ENCODE measurements at regions not wholly inside any gene's neighbourhood (a gene's known extent, or its start where the extent isn't known, plus 50 kb on each side); places are given as distances from the start of the nearest gene placed in this dataset.

DNA sequence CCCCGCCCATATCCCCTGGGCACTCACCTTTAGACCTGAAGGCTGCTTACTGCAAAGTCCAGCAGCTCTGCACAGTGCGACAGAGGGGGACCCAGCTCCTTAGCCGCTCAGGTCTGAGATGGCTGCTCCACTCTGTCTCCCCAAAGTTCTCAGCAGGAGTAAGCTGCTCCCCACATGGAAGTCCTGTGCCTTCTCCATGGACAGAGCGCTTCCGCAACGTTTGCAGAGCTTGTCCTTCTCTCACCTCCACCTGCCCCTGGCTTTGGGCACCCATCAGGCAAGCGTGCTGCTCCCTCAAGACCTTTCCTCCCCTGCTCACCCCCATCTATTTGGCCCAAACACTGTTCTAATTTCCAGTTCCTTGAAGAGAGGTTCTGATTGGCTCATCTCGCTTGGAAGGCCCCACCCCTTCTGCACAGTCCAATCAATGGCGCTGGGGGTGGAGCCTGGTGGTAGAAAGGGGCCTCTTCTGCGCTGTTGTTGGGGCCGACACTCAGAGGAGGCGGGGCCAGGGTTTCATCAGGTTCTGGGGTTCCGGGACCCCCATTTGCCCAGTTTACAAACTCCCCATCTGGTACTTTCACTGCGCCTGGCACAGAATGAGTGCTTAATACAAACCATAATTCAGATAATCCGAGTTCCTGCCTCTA is 137.2 kb downstream of the CYLD start:
- TF ChIP-seq CTCF (IDR thresholded peaks at IDR 0.05; ENCODE audit: insufficient read depth, low read depth, low read length) = no peak
- CTCF ChIA-PET = no interaction called here

GRCh38 chr16:50878536-50878935 is 136.7 kb downstream of the CYLD start:
- POLR2A ChIA-PET = no interaction called here
- CTCF ChIA-PET = no interaction called here
- Histone ChIP-seq H3K4me3 (ENCODE audit: low read depth, low read length) (no peak overlapping the region), H3K27me3 (ENCODE audit: control insufficient read depth, insufficient read depth, low read length) (no peaks in the 10 kb centered on the region), H3K36me3 (ENCODE audit: control insufficient read depth, insufficient read depth, low read length) (no peaks in the 10 kb centered on the region)
- no peak for TF ChIP-seq CTCF (IDR thresholded peaks at IDR 0.05; ENCODE audit: insufficient read depth, low read depth, low read length)
- no peak for DNase-seq (ENCODE audit: low read depth)

More for the DNA sequence above, 137.2 kb downstream of the CYLD start:
- DNase-seq (ENCODE audit: low read depth) = no peak
- Histone ChIP-seq H3K27me3 (ENCODE audit: control insufficient read depth, insufficient read depth, low read length) (no peaks in the 10 kb centered on the region), H3K36me3 (ENCODE audit: control insufficient read depth, insufficient read depth, low read length) (no peaks in the 10 kb centered on the region), H3K4me3 (ENCODE audit: low read depth, low read length) (no peak overlapping the region)
- POLR2A ChIA-PET = no interaction called here

DNA sequence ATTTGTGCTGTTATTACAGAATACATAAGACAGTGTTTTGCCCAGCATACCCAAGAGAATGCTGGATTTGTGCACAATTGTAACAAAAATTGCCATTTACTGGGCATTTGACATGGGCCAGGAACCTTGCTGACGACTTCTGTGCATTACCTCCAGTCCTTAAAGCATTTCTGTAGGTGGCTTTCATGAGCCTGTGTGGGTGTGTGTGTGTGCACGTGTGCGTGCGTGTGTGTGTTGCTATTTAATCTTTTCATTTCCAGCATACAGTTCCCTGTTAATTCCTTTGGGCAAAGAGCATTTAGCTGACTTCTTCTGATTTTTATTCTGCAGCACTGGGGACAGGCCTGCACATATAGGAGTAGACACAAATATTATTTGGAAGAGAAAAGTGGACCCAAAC is 134.4 kb downstream of the CYLD start:
- no peak overlapping the region for H3K4me3 ChIP-seq (ENCODE audit: low read depth, low read length)
- no peaks in the 10 kb centered on the region for H3K27me3 ChIP-seq (ENCODE audit: control insufficient read depth, insufficient read depth, low read length)
- TF ChIP-seq CTCF (IDR thresholded peaks at IDR 0.05; ENCODE audit: insufficient read depth, low read depth, low read length) = no peak
- CTCF ChIA-PET = no interaction called here
- H3K36me3 ChIP-seq (ENCODE audit: control insufficient read depth, insufficient read depth, low read length) = no peaks in the 10 kb centered on the region
- POLR2A ChIA-PET = no interaction called here
- no peak for DNase-seq (ENCODE audit: low read depth)

DNA sequence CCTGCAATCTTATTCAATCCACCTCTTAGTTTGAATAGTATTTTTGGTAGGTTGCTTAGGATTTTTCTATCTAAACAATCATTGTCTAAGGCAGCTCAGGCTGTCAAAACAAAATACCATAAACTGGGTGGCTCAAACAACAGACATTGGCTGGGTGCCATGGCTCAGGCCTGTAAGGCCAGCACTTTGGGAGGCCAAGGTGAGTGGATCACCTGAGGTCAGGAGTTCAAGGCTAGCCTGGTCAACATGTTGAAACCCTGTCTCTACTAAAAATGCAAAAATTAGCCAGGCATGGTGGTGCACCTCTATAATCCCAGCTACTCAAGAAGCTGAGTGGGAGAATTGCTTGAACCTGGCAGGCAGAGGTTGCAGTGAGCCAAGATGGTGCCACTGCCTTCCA is 126.7 kb downstream of the CYLD start:
- Histone ChIP-seq H3K27me3 (ENCODE audit: control insufficient read depth, insufficient read depth, low read length) (no peaks in the 10 kb centered on the region), H3K4me3 (ENCODE audit: low read depth, low read length) (no peak overlapping the region), H3K36me3 (ENCODE audit: control insufficient read depth, insufficient read depth, low read length) (no peaks in the 10 kb centered on the region)
- ChIA-PET POLR2A (no interaction called here), CTCF (no interaction called here)
- no peak for TF ChIP-seq CTCF (IDR thresholded peaks at IDR 0.05; ENCODE audit: insufficient read depth, low read depth, low read length)
- DNase-seq (ENCODE audit: low read depth) = no peak

DNA sequence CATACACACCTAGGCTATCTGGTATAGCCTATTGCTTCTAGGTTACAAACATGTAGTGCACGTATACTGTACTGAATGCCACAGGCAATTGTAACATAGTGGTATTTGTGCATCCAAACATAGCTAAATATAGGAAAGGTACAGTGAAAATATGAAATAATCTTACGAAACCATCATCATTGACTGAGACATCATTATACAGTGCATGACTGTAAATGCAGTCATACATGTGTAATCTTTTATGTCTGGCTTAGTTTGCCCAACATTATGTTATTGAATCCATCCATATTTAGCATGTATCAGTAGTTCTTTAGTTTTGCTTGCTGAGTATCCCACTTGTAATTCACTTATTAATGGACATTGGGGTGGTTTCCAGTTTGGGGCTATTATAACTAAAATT is 124.9 kb downstream of the CYLD start:
- CTCF ChIA-PET = no interaction called here
- TF ChIP-seq CTCF (IDR thresholded peaks at IDR 0.05; ENCODE audit: insufficient read depth, low read depth, low read length) = no peak
- DNase-seq (ENCODE audit: low read depth) = no peak
- no peaks in the 10 kb centered on the region for H3K36me3 ChIP-seq (ENCODE audit: control insufficient read depth, insufficient read depth, low read length)
- POLR2A ChIA-PET = no interaction called here
- no peaks in the 10 kb centered on the region for H3K27me3 ChIP-seq (ENCODE audit: control insufficient read depth, insufficient read depth, low read length)
- H3K4me3 ChIP-seq (ENCODE audit: low read depth, low read length) = no peak overlapping the region
